T1000 (cell line): ENCODE measurements at regions not wholly inside any gene's neighbourhood (a gene's known extent, or its start where the extent isn't known, plus 50 kb on each side); places are given as distances from the start of the nearest gene placed in this dataset.
"Not testable (repeated sequence)": the region's sequence is repeated elsewhere in the genome, so short reads cannot be mapped to it uniquely, and the experiment has no call there.

Experiments used
- DNase-seq: peaks from one replicate; lab custom pipeline; 2025; ENCODE audit warnings: mixed read lengths; lab: John Stamatoyannopoulos, UW

DNA sequence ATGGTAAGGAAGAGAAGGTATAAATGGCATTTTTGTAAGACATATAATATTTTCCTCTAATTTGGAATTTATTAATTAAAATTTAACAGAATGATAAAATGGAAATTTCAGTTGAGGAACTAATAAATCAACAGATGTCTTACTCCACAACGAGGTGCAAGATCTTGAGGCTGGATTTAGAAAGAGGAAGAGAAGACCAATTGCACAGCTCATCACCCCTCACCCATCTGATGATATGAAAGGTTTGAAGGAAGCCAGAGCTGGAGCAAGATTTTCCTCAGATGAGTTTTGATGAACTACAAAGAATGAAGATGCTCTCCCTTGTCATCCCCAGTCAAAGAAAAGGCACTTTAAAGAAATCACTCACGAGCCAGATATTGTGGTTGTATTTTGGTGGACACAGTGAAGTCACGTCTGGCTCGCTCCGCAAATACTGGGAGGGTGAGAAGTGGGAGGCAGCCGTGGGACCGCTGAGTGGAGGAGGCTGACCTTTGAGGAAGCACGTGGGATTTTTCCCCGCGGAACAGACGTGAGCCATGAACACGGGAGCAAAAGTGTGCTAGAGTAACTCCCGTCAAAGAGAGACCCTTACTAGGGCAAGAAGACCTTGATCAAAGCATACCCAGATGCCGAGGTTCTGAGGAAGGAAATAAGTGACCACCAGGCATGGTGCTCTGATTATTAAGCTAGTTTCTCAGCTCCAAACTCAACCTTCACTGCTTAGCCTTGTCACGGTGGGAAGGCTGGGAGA is 511.4 kb downstream of the RNF144A start:
- DNase-seq, result no peak

DNA sequence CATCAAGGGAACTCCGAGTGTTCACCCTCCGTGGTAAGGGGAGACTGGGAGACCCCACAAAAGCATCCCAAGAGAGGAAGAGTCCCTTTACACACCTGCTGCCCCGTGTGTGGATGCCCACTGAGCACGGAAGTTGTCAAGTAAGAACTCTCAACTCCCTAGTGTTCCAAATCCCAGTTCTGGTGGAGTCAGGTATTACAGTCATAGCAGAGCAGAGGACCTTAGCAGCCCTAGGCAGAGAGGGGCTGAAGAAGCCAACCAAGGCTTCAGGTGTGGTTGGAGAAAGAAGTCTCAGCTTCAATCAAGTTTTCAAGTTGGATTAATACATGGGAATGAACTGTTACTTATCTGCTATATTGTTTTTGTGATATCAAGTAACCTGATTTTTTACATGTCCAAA is 512.5 kb downstream of the RNF144A start:
- no peak for DNase-seq

DNA sequence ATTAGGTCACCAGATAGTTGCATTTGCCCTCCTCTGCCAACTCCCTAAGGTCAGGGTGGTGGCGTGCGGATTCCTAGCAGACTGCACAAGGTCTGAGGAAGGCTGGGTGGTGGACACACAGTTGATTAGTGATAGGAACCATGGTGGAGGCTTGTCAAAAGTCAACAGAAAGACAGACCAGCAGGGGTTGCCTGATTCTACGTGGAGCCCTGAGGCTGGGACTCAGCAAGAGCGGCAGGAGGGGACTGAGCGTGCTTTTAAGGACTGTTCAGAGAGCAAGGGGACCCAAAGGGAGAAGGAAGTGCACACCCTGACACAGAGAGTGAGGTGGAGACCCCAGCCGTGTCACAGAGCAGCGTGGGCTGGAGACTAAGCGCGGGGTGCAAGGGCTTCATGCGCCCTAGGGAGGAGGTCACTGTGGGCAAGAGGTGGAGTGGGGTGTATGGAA is 513.2 kb downstream of the RNF144A start:
- DNase-seq, result no peak

DNA sequence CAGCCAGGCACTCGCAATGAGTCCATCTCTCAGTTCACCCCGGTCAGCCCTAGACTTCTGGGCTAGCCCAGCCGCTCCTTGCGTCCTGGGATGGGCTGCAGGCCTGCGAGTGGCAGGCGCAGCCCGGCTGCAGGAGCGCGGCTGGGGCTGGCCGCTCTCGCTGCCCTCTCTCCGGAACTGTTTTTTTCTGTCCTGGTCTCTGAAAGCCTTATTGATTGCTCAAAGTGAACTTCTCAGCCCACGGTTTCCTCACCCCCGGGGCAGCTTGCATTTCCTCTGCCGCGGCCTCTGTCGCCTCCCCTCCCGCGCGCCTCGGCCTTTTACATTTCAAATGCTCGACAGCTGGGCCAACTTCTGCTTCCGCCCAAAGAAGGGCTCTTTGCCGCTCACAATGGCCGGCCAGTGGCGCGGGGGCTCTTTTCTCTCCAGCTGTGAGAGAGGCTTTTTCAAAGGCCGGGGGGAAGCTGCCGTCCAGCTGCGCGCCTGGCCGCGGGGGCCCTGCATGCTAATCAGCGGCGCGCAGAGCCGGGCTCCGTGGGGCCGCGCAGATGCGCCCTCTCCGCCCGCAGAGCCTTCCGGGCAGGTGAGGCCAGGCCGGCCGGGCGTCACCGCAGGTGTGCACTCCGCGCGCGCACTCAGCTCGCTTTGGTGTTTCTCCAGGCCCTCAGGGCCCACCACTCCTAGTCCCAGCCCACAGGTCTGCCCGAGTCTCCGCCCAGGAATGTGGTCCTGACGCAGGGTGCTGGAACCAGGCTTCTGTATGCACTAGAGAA is 513.8 kb downstream of the RNF144A start:
- no peak for DNase-seq

DNA sequence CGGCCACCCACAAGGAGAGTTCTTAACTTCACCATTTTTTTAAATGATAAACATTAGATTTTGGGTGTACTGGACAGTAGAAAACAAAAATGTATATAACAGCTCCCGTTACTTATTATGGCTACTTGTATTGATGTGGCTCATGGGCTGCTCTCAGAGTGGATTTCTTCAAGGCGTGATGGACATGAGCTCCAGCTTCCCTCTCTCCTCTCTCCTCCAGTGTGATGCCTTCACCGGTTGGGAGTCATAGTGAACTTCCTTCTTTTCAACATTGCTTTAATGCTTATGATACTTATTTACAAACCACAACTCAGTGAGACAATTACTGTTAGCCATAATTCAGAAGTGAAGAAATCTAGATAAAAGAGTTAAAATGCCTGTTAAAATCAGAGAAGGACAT is 515.2 kb downstream of the RNF144A start:
- no peak for DNase-seq

DNA sequence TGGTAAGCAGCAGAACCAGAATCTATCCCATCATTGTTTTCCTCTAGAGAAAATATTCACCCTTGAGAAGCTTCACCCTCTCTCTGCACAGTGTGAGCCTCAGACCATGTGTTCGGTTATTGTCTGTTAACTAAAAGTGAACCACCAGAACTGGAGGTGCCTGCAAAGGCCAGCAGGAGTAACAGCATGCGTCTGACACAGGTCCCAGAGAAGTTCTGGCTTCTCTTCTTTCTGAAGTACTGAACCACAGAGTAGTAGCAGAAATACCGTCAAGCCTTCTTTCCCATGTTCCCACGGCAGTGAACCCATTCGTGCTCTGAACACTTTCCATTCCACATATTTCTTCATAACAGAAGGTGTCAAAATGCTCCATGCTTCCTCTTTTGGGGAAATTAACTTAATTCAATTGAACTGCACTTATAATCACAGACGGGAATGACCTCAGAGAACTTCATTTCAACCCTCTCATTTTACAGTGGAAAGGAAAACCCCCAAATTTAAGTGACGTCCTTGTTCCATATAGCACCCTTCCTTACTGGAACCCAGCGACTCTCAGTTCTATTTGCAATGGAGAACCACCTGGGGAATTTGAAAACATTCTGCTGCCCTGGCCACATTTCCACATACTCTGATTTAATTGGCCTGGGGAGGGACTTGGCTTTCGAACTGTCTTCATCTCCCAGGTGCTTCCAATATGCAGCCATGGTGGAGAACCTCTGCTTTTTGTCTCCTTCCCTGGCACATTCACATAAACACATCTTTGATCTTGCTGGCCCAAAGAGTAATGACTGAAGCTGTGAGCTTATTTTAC is 519.1 kb downstream of the RNF144A start:
- no peak for DNase-seq

DNA sequence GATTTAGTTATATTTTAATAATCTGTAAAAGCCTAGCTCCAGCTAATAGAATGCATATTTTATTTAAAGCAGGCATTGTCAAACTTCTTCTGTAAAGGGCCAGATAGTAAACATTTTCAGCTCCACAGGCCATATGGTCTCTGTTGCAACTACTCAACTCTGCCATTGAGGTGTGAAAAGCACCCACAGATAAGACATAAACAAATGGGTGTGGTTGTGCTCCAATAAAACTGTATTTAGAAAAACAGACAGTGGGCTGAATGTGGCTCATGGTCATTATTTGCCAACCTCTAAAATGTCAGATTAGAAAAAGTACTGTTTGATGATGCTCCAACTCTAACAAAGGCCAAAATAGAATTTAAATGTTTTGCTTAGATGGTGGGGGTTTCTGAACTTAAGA is 519.9 kb downstream of the RNF144A start:
- no peak for DNase-seq

DNA sequence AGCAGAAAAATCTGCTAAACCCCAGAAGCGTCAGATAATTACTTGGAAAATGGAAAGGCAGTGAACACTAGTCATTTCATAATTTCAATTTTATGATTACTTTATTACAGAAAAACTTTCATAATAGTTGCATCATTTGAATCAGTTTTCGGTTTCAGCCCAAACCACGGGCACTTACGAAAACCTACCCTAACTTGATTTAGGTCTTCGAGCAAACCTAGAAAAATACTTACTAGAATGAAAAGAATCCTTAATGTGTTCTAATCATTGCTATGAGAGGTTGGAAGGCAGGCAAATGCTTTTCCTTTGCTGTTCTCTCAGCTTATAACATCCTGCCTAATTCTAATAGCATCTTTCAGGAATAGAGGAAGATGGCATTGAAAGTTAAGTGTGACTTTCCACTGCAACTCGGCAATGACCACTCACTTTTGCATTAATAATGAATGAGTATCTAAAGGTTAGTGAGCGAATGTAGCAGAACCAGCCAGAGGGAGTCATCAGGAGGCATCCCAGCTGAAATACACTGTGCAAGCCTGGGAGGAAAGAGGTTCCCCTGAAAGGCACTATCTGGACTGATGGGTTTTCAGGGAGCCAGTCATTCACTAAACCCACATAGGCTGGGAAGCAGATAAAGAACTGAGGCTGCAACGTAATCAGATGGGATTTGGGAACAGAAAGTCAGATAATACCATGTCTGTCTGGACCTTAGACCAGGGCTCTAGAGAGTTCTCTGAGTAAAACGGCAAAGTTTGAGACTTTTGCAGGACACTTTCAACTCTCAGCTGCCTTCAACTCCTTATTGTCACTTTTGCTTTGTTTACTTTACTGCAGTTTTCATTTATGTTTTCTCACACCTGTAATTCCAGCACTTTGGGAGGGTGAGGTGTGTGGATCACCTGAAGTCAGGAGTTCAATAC is 520.8 kb downstream of the RNF144A start:
- DNase-seq, result no peak

DNA sequence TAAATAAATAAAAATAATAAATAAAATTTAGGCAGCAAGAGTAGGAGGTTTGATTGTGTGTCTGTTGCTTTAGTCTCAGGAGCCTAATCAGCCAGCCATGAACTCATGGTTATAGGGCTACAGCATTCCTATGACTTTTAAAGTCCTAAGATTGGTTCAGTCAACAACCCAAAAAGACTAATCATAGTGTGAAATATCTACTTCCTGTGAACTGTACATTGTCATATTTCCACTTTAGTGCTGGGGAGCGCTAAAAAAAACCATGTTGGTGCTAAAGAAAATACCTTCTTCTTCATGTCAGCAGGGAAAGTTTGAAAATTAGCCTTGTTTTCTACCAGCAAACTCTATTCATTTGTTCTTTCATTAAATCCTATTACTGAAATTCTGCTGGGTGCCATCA is 521.6 kb downstream of the RNF144A start:
- no peak for DNase-seq

DNA sequence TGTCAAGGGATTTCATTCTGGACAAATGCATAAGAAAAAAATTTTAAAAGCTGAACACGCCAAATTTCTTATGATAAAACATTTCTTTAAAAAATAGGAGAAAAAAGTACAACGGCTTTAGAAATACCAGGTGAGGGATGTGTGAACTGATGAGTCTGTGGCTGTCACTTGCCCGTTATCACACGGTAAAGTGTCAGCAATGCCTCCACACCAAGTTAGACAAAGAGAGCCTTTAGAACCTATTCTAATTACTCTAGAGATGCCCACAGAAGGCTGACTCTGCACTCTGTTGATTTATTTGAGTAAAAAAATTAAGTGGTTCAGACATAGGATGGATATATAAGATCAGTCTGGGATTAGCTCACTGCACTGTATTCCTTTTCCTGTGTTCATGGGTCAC is 523.8 kb downstream of the RNF144A start:
- no peak for DNase-seq

DNA sequence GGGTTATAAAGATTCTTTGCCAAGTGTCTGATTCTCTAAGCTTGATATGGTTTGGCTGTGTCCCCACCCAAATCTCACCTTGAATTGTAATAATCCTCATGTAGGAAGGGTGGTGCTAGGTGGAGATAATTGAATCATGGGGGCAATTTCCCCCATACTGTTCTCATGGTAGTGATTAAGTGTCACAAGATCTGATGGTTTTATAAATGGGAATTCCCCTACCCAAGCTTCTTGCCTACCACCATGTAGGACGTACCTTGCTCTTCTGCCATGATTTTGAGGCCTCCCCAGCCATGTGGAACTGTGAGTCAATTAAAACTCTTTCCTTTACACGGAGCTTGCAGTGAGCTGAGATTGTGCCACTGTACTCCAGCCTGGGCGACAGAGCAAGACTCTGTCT is 524.6 kb downstream of the RNF144A start:
- not testable (repeated sequence) for DNase-seq

DNA sequence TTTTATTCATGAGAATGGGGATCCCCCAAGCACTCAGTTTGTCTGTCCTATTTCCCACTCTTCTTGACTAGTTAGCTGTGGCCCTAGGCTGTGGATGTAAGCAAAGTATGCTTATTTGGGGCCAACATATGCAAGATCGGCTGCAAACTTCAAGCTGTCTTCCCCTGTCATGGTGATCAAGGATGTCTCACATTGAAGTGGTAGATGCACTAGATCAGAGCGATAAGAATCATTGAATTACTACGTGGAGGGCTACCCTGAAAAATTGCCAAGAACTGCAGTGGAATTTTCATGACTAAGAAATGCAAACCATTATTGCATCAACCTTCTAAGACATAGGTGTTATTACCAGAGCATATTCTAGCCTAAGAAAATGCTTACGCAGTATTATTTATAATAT is 527.4 kb downstream of the RNF144A start:
- no peak for DNase-seq

DNA sequence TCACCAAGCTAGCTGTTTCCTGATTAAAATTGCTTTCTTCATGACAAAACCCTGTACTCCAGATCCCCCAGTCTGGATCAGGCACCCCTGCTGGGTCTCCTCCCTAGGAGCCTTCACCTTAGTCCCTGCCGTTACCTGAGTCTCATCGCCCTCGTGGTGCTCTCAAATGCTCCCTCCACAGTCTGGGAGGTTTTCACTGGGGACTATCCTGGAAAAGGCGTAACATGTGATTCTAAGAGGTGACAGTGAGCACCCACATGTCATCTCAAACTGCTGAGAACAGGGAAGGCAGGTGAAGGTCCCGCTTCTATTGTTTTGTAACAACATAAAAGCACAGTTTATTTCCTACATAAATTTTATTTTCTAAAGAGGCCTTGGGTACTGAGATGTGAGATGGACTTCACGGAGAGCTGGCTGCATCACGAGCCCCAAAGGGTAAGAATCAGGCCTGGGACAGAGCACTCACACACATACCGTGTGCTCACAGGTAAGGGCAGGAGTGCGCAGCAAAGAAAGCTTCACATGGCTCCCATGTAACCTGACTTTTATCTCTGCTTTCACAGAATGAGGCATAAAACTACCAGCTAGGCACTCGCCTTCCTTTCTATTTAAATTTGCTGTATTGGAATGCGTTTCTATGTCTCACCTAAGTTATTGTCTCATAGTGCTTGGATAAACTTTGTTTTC is 531.5 kb downstream of the RNF144A start:
- no peak for DNase-seq

DNA sequence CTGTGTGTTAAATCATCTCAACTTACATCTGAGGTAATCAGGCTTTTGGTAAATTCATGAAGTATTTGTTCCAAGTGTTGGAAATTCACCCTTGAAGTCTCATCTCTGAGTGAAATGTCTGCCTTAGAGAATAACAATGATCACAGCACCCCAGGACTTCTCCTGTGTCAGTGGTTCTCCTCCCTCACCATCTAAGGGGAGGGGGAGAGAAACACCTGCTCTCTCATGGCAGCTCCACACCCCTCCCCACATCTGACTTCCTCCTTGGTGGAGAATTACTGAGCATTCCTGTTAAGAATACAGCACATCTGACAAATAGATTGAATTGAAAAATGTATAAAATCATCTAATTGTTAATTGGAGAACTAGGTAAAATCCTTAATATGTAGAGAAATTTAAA is 532.1 kb downstream of the RNF144A start:
- DNase-seq, result no peak

DNA sequence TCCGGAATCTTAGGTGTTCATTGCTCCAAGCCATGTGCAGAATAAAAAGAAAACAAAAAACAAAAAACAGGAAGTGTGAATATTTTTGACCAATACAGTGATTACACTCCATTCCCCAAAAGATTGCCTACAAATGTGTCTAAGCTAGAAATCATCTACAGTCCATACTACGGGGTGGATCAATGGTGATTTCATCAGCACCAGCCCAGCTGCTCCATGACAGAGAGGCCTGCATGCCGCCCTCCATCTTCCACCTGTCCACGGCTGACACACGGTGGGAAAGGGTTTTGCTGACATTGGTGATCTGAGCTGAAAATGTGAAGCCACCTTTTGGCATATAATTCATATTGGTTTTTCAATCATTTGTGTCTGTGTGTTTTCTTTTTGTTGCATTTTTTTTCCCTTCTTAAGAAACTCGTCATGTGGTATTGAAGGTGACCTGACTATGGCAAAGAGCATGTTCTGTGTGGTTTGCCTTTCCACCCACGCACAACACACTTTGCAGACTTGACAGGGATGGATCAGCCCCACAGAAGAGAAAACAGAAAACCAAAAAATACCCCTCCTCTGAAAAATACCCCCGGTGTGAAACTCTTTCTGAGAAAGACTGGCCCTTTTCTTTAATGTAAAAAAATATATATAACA is 533.1 kb downstream of the RNF144A start:
- no peak for DNase-seq

DNA sequence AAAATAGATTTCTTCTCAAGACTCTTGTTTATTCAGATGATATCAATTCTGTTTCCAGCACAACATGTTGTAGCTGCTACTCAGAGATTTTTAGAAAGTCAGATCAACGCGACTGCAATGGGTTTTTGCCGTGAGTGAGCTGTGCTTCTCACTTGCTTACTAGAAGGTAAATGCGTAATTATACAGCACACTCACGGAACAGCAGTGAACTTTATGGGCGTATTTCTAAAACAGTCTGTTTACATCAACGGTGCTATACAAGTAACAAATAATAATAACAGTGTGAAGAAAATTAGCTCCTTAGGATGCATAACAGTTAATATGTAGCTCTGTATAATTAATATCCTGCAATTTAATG is 533.6 kb downstream of the RNF144A start:
- no peak for DNase-seq

DNA sequence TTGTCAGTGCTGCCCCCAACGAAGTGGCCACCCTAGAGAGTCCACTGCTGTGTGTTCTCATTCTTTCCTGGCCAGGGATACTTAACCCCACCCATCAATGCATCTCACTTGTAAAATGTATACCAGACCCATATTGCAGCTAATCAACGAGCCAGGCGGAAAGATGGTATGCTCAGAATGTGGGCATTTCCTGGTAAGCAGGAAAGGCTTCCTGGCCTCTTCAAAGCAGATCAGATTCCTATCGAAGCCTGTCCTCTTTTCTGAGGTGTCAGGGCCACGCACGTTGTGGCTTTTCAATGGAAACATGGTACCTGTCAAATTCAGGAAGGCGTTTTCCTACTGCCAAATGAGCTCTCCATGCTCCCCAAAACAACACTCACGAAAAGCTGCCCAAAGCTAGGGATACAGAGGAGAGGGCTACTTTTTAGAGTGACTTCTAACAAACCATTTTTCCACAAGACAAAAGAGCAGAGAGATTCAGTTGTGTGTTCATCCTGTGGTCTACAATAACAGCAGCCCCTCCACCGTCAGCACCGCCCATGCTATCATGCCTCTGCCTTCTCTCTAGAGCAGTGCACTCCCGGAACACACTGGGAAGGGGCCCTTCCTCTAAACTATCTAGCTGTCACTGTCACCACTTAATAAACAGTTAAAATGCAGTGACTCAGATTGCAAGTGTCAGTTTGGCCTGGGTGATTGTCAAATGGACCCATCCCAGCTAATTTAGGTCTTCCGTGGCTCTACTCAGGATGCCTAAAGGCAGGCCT is 535.1 kb downstream of the RNF144A start:
- DNase-seq, result no peak

DNA sequence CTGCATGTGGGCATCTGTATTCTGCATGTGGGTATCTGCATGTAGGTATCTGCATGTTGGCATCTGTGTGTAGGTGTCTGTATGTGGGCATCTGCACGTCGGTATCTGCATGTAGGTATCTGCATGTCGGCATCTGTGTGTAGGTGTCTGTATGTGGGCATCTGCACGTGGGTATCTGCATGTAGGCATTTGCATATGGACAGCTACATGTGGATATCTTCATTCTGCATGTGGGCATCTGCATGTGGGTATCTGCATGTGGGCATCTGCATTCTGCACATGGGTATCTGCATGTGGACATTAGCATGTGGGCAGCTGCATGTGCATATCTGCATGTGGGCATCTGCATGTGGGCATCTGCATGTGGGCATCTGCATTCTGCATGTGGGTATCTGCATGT is 537.4 kb downstream of the RNF144A start:
- no peak for DNase-seq

DNA sequence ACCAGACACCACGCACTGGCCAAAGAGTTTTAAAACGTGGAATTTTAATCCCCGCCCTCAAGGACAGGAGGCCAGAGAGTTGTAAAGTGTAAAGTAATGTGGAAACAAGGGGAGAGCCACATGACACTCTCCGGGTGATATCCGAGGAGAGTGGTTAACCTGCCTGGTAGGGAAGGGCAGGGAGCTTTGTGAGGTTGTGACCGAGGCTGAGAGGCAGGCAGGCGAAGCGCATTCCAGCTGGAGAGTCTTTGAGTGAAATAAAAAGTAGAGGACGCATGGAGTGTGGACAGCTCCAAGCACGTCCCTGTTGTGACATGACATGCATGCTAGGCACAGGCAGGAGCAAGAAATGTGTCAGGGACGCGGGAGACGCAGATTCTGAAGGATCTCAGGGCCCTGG is 539.5 kb downstream of the RNF144A start:
- no peak for DNase-seq

DNA sequence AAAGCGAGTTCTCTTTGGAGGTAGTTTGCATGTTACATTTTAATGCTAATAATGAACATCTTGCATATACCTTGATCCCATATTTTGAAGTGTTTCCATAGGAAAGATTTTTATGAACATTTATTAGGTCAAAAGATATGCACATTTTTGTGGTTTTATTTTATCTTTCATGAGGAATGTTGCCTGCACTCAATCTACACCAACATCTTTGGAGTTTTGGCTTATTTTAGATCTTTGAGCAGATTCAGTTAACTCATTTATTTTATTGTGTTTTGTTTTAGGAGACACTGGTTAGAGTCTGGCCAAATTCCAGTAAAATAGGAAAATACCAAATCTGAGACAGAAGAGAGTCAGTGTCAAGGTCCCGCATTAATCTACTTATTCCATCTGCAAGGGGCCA is 540.9 kb downstream of the RNF144A start:
- DNase-seq, result no peak
